ENCODE measurements at regions not wholly inside any gene's neighbourhood (a gene's known extent, or its start where the extent isn't known, plus 50 kb on each side); places are given as distances from the start of the nearest gene placed in this dataset.

DNA sequence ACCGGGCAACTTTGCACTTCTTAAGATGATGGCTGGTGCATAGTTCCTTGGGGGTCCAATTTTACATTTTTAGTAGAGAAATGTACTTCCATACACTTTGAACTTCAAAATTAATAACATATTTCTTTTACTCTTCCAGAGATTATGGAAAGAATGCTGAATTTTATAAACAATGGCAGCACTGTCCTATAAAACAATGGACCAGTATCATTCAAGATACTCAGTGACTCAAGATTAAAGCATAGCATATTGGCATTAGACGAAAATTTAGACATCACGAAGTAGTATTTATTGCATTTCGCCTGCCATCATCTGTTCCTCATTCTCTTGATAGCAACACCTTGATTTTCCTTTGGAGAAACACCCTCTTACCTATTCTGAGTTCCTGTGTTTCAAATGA, 118.3 kb upstream of the ATF7IP start:
- DNase-seq (ENCODE audit: insufficient read length, low spot score) (no peak), FAIRE-seq (no peak)
- TF ChIP-seq, protein P1, sequence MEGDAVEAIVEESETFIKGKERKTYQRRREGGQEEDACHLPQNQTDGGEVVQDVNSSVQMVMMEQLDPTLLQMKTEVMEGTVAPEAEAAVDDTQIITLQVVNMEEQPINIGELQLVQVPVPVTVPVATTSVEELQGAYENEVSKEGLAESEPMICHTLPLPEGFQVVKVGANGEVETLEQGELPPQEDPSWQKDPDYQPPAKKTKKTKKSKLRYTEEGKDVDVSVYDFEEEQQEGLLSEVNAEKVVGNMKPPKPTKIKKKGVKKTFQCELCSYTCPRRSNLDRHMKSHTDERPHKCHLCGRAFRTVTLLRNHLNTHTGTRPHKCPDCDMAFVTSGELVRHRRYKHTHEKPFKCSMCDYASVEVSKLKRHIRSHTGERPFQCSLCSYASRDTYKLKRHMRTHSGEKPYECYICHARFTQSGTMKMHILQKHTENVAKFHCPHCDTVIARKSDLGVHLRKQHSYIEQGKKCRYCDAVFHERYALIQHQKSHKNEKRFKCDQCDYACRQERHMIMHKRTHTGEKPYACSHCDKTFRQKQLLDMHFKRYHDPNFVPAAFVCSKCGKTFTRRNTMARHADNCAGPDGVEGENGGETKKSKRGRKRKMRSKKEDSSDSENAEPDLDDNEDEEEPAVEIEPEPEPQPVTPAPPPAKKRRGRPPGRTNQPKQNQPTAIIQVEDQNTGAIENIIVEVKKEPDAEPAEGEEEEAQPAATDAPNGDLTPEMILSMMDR (IDR thresholded peaks at IDR 0.05; ENCODE audit: insufficient read depth, missing control alignments) = no peak

DNA sequence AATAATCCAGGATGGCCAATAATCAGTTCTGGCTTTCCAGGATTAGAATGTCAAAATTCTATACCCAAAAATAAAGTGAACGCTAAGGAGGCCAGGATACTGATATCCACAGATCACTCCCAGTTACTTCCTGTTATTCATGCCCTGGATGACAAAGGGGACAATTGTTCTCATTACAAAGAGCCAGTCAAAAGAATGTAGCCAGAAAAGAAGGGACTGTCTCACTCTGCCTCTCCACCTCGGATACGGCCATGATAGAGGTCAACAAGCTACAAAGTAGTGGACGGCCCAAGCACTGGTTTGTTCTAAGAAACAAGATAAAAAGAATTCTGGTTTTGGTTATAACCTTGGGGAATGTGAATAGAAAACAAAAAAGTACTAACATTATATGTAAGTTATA, 116.1 kb upstream of the ATF7IP start:
- DNase-seq (ENCODE audit: insufficient read length, low spot score) (no peak), FAIRE-seq (no peak)
- TF ChIP-seq, protein P1 (IDR thresholded peaks at IDR 0.05; ENCODE audit: insufficient read depth, missing control alignments) = no peak

DNA sequence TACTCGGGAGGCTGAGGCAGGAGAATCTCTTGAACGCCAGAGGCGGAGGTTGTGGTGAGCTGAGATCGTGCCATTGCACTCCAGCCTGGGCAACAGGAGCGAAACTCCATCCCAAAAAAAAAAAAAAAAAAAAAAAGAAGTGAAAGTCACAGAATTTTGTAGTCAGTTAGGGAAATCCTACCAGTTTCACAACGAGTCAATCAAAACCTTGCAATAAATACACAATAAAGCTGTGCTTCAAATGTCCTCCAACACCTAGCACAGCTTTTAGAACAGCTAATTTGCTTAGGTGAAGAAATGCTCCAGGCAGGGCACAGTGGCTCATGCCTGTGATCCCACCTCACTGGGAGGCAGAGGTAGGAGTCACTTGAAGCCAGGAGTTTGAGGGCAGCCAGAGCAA, 112.8 kb upstream of the ATF7IP start:
- TF ChIP-seq, protein P1 (IDR thresholded peaks at IDR 0.05; ENCODE audit: insufficient read depth, missing control alignments) = no peak
- FAIRE-seq (no peak), DNase-seq (ENCODE audit: insufficient read length, low spot score) (no peak)

DNA sequence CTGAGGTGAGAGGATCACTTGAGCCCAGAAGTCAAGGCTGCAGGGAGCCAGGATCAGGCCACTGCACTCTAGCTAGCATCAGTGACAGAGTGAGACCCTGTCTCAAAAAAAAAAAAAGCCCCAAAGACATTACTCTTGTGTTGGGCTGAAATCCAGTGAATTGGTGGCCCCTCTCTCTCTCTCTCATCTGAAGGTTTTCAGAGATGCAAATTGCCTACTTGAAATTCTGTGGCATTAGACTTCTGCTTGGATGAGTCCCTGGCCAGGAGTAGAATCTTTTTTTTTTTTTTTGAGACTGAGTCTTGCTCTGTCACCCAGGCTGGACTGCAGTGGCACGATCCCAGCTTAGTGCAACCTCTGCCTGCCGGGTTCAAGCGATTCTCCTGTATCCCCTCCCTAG, 112.0 kb upstream of the ATF7IP start:
- FAIRE-seq (no peak), DNase-seq (ENCODE audit: insufficient read length, low spot score) (no peak)
- TF ChIP-seq, protein P1 (IDR thresholded peaks at IDR 0.05; ENCODE audit: insufficient read depth, missing control alignments) = no peak

DNA sequence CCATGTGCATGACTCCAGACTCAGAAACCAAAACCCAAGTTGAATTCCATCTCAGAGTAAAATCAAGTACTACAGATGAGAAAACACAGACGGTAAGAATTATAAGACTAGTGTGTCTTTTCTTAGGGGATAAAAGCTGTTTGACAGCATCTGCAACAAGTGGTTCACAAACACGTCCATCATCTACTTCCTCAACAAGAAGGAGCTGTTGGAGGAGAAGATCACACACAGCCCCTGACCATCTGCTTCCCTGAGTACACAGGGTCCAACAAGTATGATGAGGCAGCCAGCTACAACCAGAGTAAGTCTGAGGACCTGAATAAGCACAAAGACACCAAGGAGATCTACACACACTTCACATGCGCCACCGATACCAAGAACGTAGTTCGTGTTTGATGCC, 110.7 kb upstream of the ATF7IP start:
- DNase-seq (ENCODE audit: insufficient read length, low spot score) (no peak), FAIRE-seq (no peak)
- TF ChIP-seq, protein P1 (IDR thresholded peaks at IDR 0.05; ENCODE audit: insufficient read depth, missing control alignments) = no peak

DNA sequence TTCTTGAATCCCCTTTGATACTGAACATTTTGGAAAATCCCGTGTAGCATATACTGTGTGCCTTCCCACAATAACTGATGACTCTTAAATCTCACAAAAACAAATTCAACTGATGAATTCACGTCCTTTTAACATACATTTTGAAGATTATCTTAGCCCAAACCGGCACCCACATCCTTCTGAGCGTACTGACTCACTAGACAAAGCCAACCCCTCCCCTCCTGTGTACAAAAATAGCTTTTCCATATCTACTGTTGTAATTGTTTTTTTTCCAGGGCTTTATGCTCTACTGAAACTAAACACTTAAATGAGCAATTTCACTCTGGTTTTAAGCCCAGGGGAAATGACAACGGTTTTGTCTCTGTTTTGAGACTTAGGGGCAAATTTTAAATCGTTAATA, 109.4 kb upstream of the ATF7IP start:
- no peak for FAIRE-seq

DNA sequence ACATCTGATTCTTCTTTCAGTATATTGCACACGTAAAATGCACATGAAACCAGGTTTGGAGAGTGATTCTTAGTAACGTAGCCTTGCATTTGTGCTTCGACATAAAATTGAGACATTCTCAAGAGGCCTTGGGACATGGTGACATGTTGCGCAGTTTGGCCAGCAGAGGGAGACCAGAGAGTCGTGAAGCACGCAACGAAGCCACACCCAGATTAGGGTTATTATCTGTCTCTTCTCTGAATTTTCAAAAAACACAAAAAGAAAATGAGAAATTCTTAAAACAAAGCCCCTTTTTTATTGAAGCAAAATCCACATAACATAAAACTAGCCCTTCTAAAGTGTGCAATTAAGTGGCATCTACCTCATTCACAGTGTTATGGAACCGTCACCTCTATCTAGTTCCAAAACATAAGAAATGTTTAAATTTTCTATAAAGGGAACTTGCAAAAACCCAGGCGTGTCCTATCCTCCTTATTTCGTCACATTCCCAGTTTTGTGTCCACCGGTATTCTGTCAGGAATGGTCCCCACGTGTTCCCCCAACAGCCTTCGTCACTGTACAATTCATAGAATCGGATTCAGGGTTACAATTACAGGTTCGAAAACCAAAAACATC, 108.8 kb upstream of the ATF7IP start:
- DNase-seq (ENCODE audit: insufficient read length, low spot score) (no peak), FAIRE-seq (no peak)
- TF ChIP-seq, protein P1 (IDR thresholded peaks at IDR 0.05; ENCODE audit: insufficient read depth, missing control alignments) = peak; percentile 85

More for the DNA sequence above, 109.4 kb upstream of the ATF7IP start:
- no peak for DNase-seq (ENCODE audit: insufficient read length, low spot score)
- TF ChIP-seq, protein P1 (IDR thresholded peaks at IDR 0.05; ENCODE audit: insufficient read depth, missing control alignments) = no peak

All from D721Med (cell line).